Vagina (tissue), 2 donors: ENCODE measurements at regions not wholly inside any gene's neighbourhood (a gene's known extent, or its start where the extent isn't known, plus 50 kb on each side); places are given as distances from the start of the nearest gene placed in this dataset.

Experiments used
- DNase-seq, 2 donors: peaks; one replicate each; pipeline ENCODE4 v3.0.0-alpha.2; 2017; ENCODE audit errors: extremely low spot score in 2 of 2
- H3K27ac ChIP-seq: fragments of 200-600 bp; sonication (generic); one replicate; pipeline ENCODE4 v1.5.1; 2019
- H3K27me3 ChIP-seq: fragments of 200-600 bp; sonication (generic); one replicate; pipeline ENCODE4 v1.5.1; 2019
- H3K36me3 ChIP-seq, 2 donors: fragments of 200-600 bp; sonication (generic); one replicate each; pipeline ENCODE4 v1.5.1; 2017 to 2019
- H3K4me1 ChIP-seq: fragments of 200-600 bp; sonication (generic); one replicate; pipeline ENCODE4 v1.5.1; 2019
- H3K4me3 ChIP-seq, 2 donors: fragments of 200-600 bp; sonication (generic); 1 replicate in 1 of 2; 2 replicates in 1 of 2; pipeline ENCODE4 v1.5.1; 2016 to 2019
- H3K9me3 ChIP-seq: fragments of 200-600 bp; sonication (generic); one replicate; pipeline ENCODE4 v1.5.1; 2019
- CTCF ChIP-seq, 3 experiments: fragments of 450-650 bp in 2 of 3; fragments of 200-600 bp in 1 of 3; sonication (generic) in 1 of 3; IDR thresholded peaks; one replicate each; pipeline ENCODE4 v1.5.1; 2017 to 2019; ENCODE audit warnings: antibody characterized with exemption in 3 of 3, mild to moderate bottlenecking in 2 of 3, moderate library complexity in 2 of 3
- POLR2A ChIP-seq, 2 donors: fragments of 450-650 bp; IDR thresholded peaks; one replicate each; pipeline ENCODE4 v1.6.1; 2017; ENCODE audit warnings: antibody characterized with exemption in 2 of 2, mild to moderate bottlenecking in 2 of 2, moderate library complexity in 2 of 2
- POLR2AphosphoS5 ChIP-seq, 2 donors: sonication (generic); formaldehyde crosslinking; IDR thresholded peaks; one replicate each; pipeline ENCODE4 v1.9.0; 2017; ENCODE audit warnings: antibody characterized with exemption in 2 of 2, mild to moderate bottlenecking in 2 of 2, low read depth in 1 of 2; ENCODE audit not compliant: insufficient read depth in 1 of 2
- intact Hi-C: fragments of 100-400 bp; cut with DNase I; formaldehyde crosslinking; loops from one replicate; pipeline ENCODE4 v1.15.1; 2023

GRCh38 chr11:92857407-92857806, 112.0 kb upstream of the MTNR1B start:
- no peaks in the 10 kb centered on the region for H3K27me3 ChIP-seq
- H3K9me3 ChIP-seq = no peaks in the 10 kb centered on the region
- peaks cover 3% of the 10 kb centered on the region for H3K4me1 ChIP-seq
- intact Hi-C loops = no loop called here
- H3K36me3 ChIP-seq = no peaks in the 10 kb centered on the region
- TF ChIP-seq POLR2A (IDR thresholded peaks at IDR 0.05) (no peak), POLR2AphosphoS5 (IDR thresholded peaks at IDR 0.05; ENCODE audit: insufficient read depth in 1 of 2, low read depth in 1 of 2) (no peak), CTCF (IDR thresholded peaks at IDR 0.05) (no peak)
- DNase-seq = no peak
- H3K27ac ChIP-seq = no peak overlapping the region
- no peak overlapping the region for H3K4me3 ChIP-seq

GRCh38 chr11:92859156-92859690, 110.2 kb upstream of the MTNR1B start:
- Histone ChIP-seq H3K36me3 (no peaks in the 10 kb centered on the region), H3K9me3 (no peaks in the 10 kb centered on the region), H3K27me3 (no peaks in the 10 kb centered on the region), H3K27ac (no peak overlapping the region), H3K4me3 (no peak overlapping the region), H3K4me1 (no peaks in the 10 kb centered on the region)
- DNase-seq = no peak
- intact Hi-C loops = no loop called here
- TF ChIP-seq POLR2AphosphoS5 (IDR thresholded peaks at IDR 0.05; ENCODE audit: insufficient read depth in 1 of 2, low read depth in 1 of 2) (no peak), CTCF (IDR thresholded peaks at IDR 0.05) (no peak), POLR2A (IDR thresholded peaks at IDR 0.05) (no peak)

GRCh38 chr11:92861634-92862033, 107.8 kb upstream of the MTNR1B start:
- H3K27me3 ChIP-seq = no peaks in the 10 kb centered on the region
- no peak for DNase-seq
- no peak for TF ChIP-seq POLR2AphosphoS5 (IDR thresholded peaks at IDR 0.05; ENCODE audit: insufficient read depth in 1 of 2, low read depth in 1 of 2)
- TF ChIP-seq POLR2A (IDR thresholded peaks at IDR 0.05) = no peak
- TF ChIP-seq CTCF (IDR thresholded peaks at IDR 0.05) = no peak
- intact Hi-C loops = no loop called here
- no peaks in the 10 kb centered on the region for H3K4me1 ChIP-seq
- H3K27ac ChIP-seq = no peak overlapping the region
- H3K36me3 ChIP-seq = no peaks in the 10 kb centered on the region
- H3K4me3 ChIP-seq = no peak overlapping the region
- no peaks in the 10 kb centered on the region for H3K9me3 ChIP-seq

DNA sequence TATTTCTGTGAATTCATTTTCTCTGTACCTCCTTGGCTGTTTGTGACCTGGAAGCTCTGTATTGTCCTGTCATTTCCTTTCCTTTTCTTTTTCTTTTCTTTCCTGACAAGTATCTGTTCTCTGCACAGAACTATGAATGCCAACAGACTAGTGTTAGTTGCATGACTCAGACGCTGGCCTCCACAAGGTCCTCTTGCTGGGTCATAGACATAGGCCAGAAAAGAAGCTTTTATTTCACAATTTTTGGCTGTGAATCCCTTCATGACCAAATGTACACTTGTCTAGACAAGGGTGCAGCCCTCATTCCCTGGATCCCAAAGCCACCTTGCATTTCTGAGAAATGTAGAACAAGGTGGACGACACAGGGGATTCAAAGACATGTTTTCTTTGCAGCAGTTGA, 104.1 kb upstream of the MTNR1B start:
- intact Hi-C loops = no loop called here
- Histone ChIP-seq H3K27me3 (no peaks in the 10 kb centered on the region), H3K4me3 (no peak overlapping the region), H3K36me3 (no peaks in the 10 kb centered on the region), H3K4me1 (no peaks in the 10 kb centered on the region), H3K27ac (no peak overlapping the region), H3K9me3 (no peaks in the 10 kb centered on the region)
- TF ChIP-seq POLR2A (IDR thresholded peaks at IDR 0.05) (no peak), CTCF (IDR thresholded peaks at IDR 0.05) (no peak), POLR2AphosphoS5 (IDR thresholded peaks at IDR 0.05; ENCODE audit: insufficient read depth in 1 of 2, low read depth in 1 of 2) (no peak)
- DNase-seq = no peak

DNA sequence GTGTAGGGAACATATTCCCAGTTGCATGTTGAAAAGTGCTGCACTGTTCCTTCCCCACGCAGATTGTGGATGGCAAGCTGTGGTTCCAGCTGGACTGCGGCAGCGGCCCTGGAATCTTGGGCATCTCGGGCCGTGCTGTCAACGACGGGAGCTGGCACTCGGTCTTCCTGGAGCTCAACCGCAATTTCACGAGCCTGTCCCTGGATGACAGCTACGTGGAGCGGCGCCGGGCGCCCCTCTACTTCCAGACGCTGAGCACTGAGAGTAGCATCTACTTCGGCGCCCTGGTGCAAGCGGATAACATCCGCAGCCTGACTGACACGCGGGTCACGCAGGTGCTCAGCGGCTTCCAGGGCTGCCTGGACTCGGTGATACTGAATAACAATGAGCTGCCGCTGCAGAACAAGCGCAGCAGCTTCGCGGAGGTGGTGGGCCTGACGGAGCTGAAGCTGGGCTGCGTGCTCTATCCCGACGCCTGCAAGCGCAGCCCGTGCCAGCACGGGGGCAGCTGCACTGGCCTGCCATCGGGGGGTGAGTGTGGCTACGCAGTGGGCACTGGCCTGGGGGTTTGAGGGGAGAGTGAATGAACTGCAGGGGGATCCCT, 102.7 kb upstream of the MTNR1B start:
- TF ChIP-seq POLR2A (IDR thresholded peaks at IDR 0.05) = no peak
- no peak overlapping the region for H3K4me3 ChIP-seq
- no peaks in the 10 kb centered on the region for H3K4me1 ChIP-seq
- intact Hi-C loops = no loop called here
- H3K27ac ChIP-seq = no peak overlapping the region
- no peak for DNase-seq
- no peaks in the 10 kb centered on the region for H3K27me3 ChIP-seq
- no peaks in the 10 kb centered on the region for H3K9me3 ChIP-seq
- H3K36me3 ChIP-seq = no peaks in the 10 kb centered on the region
